ENCODE measurements at regions not wholly inside any gene's neighbourhood (a gene's known extent, or its start where the extent isn't known, plus 50 kb on each side); places are given as distances from the start of the nearest gene placed in this dataset.

DNA sequence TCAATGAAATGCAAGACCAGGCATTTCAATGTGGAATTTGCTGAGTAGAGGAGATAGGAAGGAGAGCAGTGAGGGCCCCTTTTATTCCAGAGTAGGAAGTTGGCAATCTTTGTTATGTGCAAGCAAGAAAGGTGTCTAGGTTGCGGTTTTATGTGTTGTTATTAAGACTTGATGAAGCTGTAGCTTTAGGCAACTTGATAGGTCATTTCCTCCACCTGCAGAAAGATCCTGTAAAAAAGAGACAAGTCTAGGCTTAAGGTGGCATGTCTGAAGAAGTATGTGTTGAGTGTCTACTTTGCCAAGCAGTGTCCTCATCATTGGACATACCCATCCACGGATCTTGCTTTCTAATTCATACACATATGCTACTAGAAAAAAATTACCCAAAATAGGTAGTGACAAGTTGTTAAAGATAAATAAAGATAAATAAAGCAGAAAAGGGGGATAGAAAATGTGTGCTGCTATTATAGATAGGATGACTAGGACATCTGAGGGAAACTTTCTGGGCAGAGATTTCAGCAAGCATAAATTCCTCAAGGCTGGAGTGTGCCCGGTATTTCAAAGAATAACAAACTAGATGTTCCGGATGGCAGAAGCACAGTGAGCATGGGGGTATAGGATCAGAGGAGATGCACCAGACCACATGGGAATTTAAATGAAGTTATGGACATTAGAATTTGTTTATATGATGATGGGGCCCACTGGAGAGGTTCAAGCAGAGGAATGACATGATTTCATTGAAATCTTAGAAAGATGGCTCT lies 335.0 kb downstream of the TGFB2 start:
- no peak for DNase-seq (ENCODE audit: low spot score)

DNA sequence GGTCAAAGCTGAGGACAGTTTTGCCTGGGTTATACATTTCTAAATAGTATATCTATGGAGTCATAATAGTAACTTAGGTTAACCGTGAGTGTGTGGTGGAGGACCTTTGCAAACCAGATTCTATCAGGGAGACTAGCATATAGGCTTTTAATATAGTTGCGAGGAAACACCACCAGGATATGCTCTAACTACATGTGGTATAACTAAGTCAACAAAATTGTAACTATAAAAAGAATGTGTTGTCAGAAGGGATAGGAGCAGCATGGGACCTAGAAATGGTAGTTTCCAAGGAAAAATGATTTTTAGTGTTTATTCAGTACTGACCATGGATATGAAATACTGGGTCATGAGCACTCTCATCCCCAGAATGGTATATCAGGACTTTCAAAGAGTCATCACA lies 338.1 kb downstream of the TGFB2 start:
- DNase-seq (ENCODE audit: low spot score): no peak

DNA sequence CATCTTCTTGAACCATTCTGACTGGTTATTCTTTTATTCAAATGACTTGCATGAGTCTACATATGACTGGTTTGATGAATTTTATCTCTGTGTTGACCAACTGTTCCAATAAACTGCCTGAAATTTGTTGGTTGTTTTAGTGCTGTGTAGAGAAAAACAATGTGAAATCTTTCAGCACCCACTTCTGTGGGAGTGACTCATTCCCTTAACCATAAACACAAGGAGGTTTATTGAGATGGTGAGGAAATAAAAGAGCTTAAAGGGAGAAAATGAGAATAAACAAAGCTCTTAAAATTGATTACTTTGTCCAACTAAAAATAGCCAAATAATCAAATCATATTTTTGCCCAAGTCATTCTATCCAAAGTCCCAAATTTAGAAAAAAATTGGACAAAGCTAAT lies 341.1 kb downstream of the TGFB2 start:
- no peak for DNase-seq (ENCODE audit: low spot score)

DNA sequence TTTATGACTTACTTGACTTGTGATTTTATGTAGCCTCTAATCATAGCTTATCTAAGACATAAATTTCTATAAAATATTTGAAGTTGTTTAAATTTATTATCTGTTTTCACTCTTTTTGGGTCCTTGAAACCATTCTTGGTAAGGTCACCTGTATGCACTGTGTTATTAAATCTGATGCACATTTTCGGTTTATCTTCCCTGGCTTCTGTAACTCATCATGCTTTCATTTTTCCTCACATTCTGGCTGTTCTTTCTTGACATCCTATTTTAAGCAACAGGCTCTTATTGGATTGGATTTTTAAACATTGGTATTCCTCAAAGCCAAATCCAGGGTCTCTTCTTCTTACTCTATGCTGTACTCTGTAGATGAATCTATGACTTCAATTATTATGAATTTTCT lies 341.6 kb downstream of the TGFB2 start:
- no peak for DNase-seq (ENCODE audit: low spot score)

DNA sequence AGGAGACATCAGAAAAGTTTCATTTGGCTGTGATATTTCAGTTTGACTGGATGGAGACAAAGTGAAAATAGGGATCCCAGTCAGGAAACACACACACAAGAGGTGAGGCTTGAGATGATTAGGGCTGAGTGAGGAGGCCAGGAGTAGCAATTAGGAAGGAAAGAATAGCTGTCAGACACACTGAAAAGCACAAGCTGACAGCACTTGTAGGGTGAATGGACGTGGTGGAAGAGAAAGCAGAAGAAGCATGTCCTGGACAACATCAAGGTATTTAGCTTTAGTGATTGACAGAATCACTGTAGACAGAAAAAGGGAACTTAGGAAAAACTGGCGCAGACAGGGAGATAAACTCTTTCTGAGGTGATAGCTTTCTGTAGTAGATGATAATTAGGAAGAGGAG lies 347.7 kb downstream of the TGFB2 start:
- DNase-seq (ENCODE audit: low spot score): no peak

DNA sequence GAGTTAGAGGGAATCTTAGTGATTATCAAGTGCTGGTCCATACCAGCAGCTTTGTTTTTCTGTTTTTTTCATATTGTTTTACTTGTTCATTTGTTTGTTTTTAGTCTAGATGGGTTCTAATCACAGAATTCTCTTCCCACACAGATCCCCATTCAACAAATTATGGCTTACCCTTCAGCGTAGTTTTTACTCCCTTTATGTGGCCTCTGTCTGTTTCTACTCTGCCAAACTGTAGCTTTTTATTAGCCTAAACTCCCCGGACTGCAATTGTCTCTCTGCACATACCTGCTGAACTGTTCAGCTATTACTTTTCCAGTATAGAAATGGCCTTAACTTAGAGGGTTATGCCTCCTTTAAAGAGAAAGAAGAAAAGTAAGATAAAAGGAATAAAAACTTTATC lies 348.5 kb downstream of the TGFB2 start:
- DNase-seq (ENCODE audit: low spot score): no peak

DNA sequence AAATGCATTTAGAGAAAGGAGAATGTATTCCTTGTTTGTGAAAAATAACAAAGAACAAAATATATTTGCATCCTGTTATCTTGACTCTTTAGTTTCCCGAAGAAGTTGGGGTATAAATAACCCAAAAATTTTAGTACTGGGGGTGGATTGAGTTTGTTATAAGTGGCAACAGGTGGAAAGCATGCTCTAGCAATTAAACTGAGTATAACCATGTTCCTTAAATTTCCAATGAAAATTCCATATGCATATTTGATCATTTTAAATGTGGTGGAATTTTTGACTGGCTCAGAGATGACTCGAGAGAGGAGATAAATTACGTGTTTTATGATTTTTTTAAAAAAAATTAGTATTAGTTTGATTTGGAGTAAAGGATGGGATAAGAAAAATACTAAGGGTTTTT lies 348.9 kb downstream of the TGFB2 start:
- DNase-seq (ENCODE audit: low spot score): no peak

DNA sequence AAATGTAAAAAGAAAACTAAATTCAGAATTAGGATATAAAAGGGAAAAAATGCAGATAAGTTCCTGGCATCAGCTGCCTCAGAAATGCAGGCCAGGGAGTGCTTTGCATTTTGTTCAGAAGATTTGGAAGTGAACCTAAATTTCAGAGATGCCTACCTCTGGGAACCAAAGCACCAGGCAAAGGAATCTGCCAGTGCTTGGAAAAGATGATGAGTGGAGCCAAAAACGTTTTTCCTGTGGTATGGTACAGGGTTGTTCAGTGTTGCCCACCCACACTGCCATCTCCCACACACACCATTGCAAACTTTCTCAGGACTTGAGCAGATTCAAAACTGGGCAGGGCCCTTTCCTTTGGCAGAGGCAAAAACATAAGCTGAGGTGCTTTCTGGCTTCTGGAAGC lies 349.5 kb downstream of the TGFB2 start:
- DNase-seq (ENCODE audit: low spot score): no peak

DNA sequence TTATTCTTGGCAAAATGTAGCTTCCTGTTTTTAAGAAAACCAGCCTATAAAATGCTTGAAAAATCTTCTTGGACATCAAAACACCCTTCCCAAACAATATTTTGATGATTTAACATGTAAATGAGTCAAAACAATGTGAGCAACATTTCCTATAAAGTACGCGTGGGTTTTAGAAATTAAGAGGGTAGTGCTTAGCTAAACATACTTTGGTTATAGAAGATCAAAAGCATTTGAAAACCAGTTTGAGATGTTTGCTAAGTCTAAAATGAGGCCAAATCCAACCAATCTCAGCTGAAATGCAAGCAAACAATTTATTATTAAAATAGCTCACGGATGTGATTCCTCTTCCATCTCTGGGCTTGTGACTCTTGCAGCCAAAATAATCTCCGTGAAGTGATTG lies 350.4 kb downstream of the TGFB2 start:
- no peak for DNase-seq (ENCODE audit: low spot score)

DNA sequence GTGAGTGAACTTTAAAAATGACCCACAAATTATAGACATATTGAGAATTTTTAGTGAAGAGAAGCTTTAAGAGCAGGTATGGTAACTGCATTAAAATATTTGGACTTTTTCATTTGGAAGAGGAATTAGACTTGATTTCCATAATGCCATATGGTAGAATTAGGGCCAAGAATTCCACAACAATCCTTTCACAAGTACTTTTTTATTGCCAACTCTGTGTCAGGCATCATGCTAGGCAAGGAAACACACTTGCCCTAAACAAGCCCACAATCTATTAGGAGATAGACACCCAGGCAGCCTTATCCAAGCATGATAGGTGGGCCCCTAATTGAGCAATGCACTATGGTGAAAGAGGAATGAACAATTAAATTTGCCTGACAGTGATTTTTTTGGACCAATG lies 353.0 kb downstream of the TGFB2 start:
- DNase-seq (ENCODE audit: low spot score): no peak

DNA sequence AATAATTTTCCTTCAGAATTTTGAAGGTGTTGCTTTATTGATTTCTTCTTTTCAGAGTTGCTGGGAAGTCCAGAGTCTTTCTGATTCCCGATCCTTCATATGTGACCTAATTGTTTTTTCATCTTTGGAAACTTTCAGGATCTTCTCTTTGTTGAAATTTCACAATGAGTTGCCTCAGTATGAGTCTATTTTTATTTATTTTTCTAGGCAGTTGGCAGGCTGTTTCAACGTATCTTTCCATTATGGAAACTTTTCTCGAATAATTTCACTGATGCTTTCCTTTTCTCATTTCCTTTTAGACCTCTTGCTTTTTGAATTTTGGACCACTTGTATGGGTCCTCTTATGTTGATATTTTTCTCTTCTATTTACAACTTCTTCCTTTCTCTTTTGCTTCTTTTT lies 354.3 kb downstream of the TGFB2 start:
- DNase-seq (ENCODE audit: low spot score): no peak

DNA sequence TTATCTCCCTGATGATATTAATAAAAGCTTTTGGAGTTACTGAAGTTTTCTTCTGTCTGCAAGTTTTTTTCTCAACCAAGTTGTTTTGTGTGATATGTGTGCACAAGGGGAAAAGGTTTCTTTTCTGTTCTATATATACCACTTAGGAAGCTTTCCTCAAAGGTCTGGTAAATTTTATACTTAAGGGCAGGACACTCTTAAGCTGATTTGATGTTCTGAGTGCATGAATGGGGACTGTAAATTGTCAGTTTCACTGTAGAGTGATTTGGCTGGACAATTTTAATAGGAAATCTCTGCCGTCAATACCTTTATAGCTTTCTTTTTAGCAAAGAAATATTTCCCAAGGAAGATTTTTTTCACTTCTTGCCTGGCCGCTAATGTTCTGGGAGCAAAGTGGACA lies 354.7 kb downstream of the TGFB2 start:
- no peak for DNase-seq (ENCODE audit: low spot score)

DNA sequence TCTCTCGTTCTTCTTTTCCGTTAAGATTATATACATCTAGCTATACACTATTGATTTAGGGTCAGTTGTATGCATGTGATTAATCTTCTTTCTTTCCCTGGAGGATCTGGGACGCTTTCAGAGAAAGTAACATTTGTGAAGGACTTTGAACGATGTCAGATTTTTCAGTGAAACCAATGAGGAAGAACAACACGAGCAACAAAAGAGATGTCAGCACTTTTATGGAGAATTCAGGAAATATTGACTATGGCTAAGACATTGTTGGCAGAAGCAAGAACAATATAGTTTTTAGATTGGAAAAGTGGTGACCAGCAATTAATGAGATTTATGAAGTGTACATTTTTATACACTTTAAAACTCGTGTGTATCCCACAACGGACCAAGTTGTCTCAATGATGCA lies 355.5 kb downstream of the TGFB2 start:
- DNase-seq (ENCODE audit: low spot score): no peak

DNA sequence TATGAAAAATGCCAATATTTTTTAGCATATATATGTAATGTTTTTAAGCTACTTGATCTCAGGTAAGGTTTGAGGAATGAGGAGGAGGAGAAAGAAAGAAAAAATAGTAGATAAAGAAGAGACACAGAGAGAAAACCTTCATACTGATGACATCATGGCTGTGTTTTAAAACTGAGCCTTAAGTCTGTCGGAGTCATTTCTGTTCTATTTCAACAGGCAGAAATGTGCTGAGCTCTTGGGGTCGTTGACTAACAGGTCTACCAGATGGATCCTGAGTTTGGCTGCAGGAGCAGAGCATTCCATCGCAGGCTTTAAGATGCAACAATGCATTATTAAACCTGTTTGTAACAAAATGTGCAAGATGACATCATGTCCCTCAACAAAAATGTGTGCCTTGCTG lies 356.0 kb downstream of the TGFB2 start:
- no peak for DNase-seq (ENCODE audit: low spot score)

DNA sequence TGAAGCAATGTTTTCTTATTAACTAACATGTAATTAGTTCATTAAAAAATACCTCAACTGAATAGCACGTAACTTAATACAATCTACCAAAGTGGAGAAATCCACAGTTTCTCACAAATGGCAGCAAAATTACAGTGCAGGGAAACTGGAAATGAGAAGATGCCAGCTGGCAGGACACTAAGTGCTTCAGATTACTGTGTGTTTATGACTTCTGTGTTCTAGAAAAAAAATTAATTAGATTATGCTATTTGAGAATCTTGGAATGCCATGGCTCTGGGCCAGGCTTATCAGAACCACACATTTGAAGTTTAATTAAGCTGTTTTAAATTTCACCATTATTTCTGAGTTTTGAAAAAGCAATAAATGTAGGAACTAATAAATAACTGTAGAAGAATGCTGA lies 357.6 kb downstream of the TGFB2 start:
- DNase-seq (ENCODE audit: low spot score): no peak

DNA sequence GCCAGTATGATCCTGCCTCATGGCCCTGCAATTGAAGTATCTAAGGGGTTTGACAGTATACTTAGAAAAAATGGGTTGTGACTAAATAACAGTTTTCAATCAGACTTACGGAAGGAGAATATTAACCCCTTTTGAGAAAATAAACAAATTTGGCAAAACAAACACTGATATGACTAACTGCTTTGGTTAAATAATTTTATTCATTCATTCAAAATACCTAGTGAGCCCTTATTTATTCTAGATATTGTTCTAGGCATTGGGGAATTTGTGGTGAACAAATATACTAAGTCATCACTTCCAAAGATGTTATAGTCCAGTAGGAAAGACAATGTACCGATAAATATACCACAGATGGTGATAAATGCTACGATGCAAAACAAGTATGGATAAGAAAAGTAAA lies 358.7 kb downstream of the TGFB2 start:
- no peak for DNase-seq (ENCODE audit: low spot score)

DNA sequence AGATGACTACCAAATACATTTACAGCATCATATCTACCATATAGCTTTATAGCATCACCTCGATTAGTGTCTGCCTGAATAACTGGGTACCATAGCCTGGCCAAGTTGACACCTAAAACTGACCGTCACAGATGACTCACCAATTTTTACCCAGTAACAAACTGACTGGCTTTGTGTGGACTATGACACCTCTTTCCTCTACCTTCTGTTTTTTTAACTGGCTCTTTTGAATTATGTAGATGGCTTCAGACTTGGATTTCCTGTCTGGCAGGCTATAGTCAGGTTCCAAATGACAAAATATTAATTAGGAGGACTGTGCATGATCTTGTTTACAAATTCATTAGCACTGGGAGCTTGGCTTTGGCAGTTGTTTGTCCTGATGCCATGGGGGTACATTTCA lies 360.3 kb downstream of the TGFB2 start:
- DNase-seq (ENCODE audit: low spot score): no peak

DNA sequence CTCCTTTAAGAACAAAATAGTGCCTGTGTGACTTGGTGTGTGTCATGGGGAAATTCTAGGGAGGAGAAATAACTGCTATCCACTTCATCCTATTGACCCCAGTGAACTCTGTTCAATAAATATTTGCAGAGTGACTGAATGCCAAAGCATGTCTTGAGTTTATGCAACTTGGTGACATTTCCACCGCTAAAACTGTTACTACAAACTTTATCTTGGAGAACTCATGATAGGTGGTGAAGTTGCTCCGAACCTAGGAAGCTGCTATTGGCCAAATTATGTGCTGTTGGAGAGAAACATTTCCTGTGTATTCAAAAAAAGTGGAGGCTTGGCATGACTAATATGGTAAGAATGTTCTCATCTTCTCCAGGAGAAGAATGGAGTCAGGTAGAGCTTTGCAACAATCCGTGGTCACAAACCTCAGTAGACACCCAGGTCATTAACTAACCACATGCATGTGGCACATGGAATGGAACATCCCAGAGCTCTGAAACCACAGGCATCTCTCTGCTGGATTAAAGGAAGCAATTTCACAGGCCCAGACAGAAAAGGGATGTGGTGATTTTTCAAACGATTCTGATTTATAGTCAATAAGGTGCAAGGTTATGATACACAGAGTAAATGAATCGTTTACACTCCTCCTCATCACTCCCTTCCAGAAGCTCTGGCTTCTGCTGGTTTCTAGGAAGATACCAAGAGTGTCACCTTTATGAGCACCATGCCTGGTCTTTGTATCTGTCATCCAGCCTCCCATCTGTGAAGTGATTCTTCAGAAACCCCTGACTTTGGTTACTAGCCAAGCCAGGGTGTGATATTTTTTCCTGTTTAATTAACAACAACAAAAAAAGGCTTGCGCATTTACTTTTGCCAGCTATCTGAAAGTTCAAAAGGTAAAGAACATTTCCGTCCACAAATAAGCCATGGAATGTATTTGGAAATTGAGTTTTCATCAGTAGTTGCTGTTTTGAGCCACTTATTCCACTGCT lies 361.1 kb downstream of the TGFB2 start:
- peak; percentile 20 for DNase-seq (ENCODE audit: low spot score)

DNA sequence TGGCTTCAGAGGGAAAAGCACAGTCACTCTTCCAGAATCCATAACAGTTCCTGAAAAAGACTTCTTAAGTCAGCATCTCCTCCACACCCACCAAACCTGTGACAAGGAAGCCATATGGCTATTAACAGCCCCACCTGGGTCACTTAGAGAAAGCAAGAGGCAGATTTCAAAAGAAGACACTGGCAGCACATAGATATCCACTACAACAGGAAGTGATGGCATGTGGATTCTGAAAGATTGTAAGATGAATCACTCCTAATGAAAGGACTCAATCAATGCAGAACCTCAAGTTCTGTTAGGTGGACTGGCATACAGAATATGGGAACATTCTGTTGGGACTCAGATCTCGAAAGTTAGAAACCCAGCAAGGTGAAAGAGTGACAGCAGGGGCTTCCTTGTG lies 365.9 kb downstream of the TGFB2 start:
- no peak for DNase-seq (ENCODE audit: low spot score)

DNA sequence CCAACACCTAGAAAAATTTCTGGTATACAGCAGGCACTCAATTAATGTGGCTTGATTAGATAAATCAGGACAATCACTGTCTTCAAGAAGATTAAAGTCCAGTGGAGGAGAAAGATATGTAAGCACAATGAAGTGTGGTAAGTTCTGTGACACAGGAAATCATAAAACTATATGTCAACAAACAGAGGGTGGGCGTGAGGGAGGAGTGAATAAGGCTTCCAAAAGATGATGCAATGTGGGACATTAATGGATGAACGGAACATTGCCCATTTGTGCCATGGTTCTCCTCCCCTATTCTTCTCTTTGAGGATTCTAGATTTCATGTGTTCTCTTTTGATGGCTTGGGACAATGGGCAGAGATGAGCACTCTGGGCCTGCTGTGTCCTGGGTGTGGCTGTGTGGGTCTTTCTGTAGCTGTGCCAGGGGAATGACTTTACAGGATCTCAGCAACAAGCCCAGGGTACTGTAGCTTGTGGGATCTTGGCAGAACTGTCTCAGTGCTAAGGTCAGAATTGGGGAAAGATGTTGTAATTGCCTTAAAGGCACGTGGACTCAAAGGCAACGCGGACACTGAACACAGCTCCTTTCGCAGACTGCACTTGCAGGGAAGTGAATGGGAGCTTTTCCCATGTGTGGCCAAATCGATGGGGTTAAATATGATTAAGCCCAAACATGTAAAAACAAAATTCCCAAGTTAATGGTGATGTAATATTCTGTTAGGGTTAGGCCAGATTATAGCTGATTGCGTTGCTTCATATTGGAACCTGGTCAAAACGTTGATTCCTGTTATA lies 366.9 kb downstream of the TGFB2 start:
- DNase-seq (ENCODE audit: low spot score): no peak

DNA sequence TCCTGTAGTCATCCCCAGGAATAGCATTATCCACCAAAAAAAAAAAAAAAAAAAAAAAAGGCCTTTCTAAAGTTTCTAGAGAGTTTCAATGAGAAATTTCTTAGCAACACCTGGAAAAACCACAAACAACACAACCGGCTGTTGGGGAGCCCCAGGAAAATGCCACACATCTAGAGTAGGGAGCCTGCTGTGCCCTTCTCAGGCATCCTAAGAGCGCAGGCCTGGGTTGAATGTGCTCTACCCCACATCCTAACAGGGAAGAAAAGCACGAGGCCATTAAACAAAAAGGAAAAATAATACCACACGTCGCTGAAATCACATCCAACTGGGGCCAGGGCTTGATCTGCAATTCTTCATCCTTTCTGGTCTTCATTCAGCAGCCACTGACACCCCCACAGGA lies 367.5 kb downstream of the TGFB2 start:
- no peak for DNase-seq (ENCODE audit: low spot score)

DNA sequence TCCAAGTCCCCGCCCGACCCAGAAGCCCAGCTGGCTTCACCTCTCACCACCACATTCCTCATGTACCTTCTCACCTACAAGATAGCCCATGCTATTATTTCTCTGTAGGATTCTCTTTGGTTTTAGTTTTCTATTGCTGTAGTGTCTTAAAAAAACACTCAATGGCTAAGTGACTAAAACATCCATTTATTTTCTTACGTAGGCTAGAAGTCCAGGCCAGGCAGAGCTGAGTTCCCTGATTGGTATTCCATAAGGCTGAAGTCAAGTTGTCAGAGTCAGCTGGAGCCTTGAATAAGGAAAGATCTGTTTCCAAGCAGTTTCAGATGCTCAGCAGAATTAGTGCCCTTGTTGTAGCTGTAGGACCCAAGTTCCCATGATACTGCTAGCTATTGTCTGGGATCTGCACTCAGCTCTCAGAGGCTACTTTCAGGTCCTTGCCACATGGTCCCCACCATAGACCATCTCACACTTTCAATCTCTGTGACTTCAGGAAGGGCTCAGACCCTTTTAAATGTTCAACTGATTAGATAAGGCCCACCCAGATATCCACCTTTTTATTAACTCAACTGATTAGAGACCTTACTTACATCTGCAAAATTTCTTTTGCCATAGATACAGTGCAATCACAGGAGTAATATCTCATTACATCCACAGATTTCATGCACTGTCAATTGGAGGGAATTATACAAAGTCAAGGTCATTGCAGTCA lies 371.0 kb downstream of the TGFB2 start:
- DNase-seq (ENCODE audit: low spot score): no peak
